ENCODE measurements at regions not wholly inside any gene's neighbourhood (a gene's known extent, or its start where the extent isn't known, plus 50 kb on each side); places are given as distances from the start of the nearest gene placed in this dataset.
A peak's percentile ranks its signal among the peaks of the same experiment; 100 is the strongest.

- no peak overlapping the region for H3K4me3 Mint-ChIP-seq
- H3K36me3 Mint-ChIP-seq (ENCODE audit: low read depth): no peaks in the 10 kb centered on the region
- no peaks in the 10 kb centered on the region for H3K9me3 Mint-ChIP-seq
- TF ChIP-seq CTCF (IDR thresholded peaks at IDR 0.05; ENCODE audit: unreplicated experiment in 3 of 3): no peak
- peaks cover 13% of the 10 kb centered on the region for H3K27me3 Mint-ChIP-seq (ENCODE audit: low read depth)
- H3K27ac Mint-ChIP-seq: peak overlapping the region in 2 of 3 experiments; percentile 56 to 77
- H3K4me1 Mint-ChIP-seq: peaks cover 53% of the 10 kb centered on the region
Measured at GRCh38 chr21:43347461-43348169, 79.3 kb downstream of the SIK1 start.

- peaks cover 51% of the 10 kb centered on the region for H3K4me1 Mint-ChIP-seq
- H3K27me3 Mint-ChIP-seq (ENCODE audit: low read depth): peaks cover 21% of the 10 kb centered on the region
- H3K27ac Mint-ChIP-seq: peak overlapping the region; percentile 54 to 76 (median 58)
- no peaks in the 10 kb centered on the region for H3K9me3 Mint-ChIP-seq
- TF ChIP-seq CTCF (IDR thresholded peaks at IDR 0.05; ENCODE audit: unreplicated experiment in 3 of 3): no peak
- no peaks in the 10 kb centered on the region for H3K36me3 Mint-ChIP-seq (ENCODE audit: low read depth)
- H3K4me3 Mint-ChIP-seq: no peak overlapping the region
Measured at GRCh38 chr21:43346551-43346950, 80.4 kb downstream of the SIK1 start.

GRCh38 chr21:43345746-43346409, 81.1 kb downstream of the SIK1 start:
- TF ChIP-seq CTCF (IDR thresholded peaks at IDR 0.05; ENCODE audit: unreplicated experiment in 3 of 3): no peak
- no peaks in the 10 kb centered on the region for H3K9me3 Mint-ChIP-seq

GRCh38 chr21:43345046-43345745, 81.7 kb downstream of the SIK1 start:
- H3K27ac Mint-ChIP-seq: peak overlapping the region in 2 of 3 experiments; percentile 24 to 37
- peaks cover 16% of the 10 kb centered on the region for H3K27me3 Mint-ChIP-seq (ENCODE audit: low read depth)
- H3K4me3 Mint-ChIP-seq: no peak overlapping the region
- peaks cover 47% of the 10 kb centered on the region for H3K4me1 Mint-ChIP-seq
- H3K36me3 Mint-ChIP-seq (ENCODE audit: low read depth): no peaks in the 10 kb centered on the region
- no peak for TF ChIP-seq CTCF (IDR thresholded peaks at IDR 0.05; ENCODE audit: unreplicated experiment in 3 of 3)
- no peaks in the 10 kb centered on the region for H3K9me3 Mint-ChIP-seq

More at GRCh38 chr21:43345746-43346409, 81.1 kb downstream of the SIK1 start:
- no peak overlapping the region for H3K4me3 Mint-ChIP-seq
- H3K27me3 Mint-ChIP-seq (ENCODE audit: low read depth): peaks cover 16% of the 10 kb centered on the region
- H3K36me3 Mint-ChIP-seq (ENCODE audit: low read depth): no peaks in the 10 kb centered on the region
- H3K4me1 Mint-ChIP-seq: peaks cover 47% of the 10 kb centered on the region
- H3K27ac Mint-ChIP-seq: peak overlapping the region; percentile 54 to 76 (median 58)

GRCh38 chr21:43343992-43344886, 82.7 kb downstream of the SIK1 start:
- Mint-ChIP-seq H3K4me3 (peak overlapping the region in 1 of 3 experiments; percentile 26), H3K4me1 (peaks cover 48% of the 10 kb centered on the region), H3K36me3 (ENCODE audit: low read depth) (no peaks in the 10 kb centered on the region), H3K27me3 (ENCODE audit: low read depth) (peaks cover 16% of the 10 kb centered on the region), H3K9me3 (no peaks in the 10 kb centered on the region), H3K27ac (peak overlapping the region; percentile 74 to 88 (median 77))
- TF ChIP-seq CTCF (IDR thresholded peaks at IDR 0.05; ENCODE audit: unreplicated experiment in 3 of 3): no peak
